Lower leg skin (tissue), 4 donors: ENCODE measurements at regions not wholly inside any gene's neighbourhood (a gene's known extent, or its start where the extent isn't known, plus 50 kb on each side); places are given as distances from the start of the nearest gene placed in this dataset.

Experiments
- DNase-seq, 2 donors: peaks; one replicate each; pipeline ENCODE4 v3.0.0-alpha.2; 2019; ENCODE audit warnings: low spot score in 2 of 2
- H3K4me3 ChIP-seq: fragments of 200-600 bp; sonication (generic); 2 replicates; pipeline ENCODE4 v1.5.1; 2017; ENCODE audit warnings: mild to moderate bottlenecking, low read depth; ENCODE audit not compliant: poor library complexity, severe bottlenecking
- CTCF ChIP-seq, 3 donors: fragments of 450-650 bp; IDR thresholded peaks; one replicate each; pipeline ENCODE4 v1.5.1; 2016; ENCODE audit warnings: antibody characterized with exemption in 3 of 3, mild to moderate bottlenecking in 3 of 3, moderate library complexity in 2 of 3
- POLR2A ChIP-seq, 2 donors: fragments of 450-650 bp; IDR thresholded peaks; one replicate each; pipeline ENCODE4 v1.6.1; 2016 to 2017; ENCODE audit warnings: antibody characterized with exemption in 2 of 2, mild to moderate bottlenecking in 1 of 2, moderate library complexity in 1 of 2
- WGBS, 2 donors: methylation state at CpG; one replicate each; pipeline ENCODE4 v1.1.5; 2018; 5-methylcytosine and 5-hydroxymethylcytosine counted together
- intact Hi-C: fragments of 100-400 bp; cut with DNase I; formaldehyde crosslinking; loops from one replicate; pipeline ENCODE4 v1.15.0; 2023; ENCODE audit warnings: low total_unique reads

DNA sequence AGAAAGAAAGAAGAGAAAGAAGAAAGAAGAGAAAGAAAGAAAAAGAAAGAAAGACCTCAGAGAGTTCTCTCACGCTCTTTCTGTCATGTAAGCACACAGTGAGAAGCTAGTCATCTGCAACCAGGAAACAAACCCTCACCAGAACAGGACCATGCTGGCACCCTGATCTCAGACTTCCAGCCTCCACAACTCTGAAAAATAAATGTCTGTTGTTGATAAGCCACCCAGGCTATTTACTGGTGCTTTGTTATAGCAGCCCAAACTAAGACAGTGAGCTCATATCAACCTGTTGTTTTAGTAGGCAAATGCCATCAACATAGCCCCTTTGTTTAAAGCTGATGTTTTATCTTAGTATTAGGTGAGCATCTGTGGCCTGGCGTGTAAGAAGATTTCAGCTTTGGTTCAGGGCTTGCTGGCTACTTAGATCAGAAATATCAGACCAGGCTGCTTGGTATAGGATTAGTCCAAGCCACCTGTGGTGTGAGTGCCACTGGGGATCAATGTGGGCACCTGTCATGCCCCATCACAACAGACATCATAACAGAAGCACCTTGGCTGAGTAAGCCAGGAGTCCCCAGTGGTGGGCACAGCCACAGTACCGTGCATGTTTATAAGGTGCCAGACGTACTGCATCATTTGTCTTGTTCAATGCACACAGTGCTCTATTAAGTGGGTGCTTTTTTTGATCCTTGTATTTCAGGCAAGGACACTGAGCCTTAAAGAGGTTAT, 94.4 kb downstream of the LBH start:
- H3K4me3 ChIP-seq = no peak overlapping the region
- intact Hi-C loops = no loop called here
- no peak for TF ChIP-seq CTCF (IDR thresholded peaks at IDR 0.05)
- TF ChIP-seq POLR2A (IDR thresholded peaks at IDR 0.05) = no peak
- WGBS, 2 donors = 95 to 97% methylated on average over 4 of the region's 4 CpGs
- no peak for DNase-seq

DNA sequence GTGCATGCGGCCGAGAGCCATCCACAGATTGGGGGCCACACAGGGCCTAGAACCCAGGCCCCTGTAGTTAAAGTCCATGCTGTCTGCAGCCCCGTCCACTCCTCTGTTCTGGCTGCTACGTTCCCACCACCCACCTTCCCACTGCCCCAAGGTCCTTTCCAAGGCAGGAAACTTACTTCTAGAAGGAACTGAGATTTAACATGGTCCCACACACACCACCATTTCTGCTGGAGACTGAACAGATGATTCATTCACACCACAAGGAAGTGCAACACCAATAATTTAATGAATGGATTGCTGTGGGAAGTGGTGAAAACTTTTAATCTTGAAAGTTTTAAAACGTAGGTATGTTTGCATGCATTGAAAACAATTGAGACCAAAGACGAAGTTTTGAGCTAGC, 95.2 kb downstream of the LBH start:
- TF ChIP-seq POLR2A (IDR thresholded peaks at IDR 0.05) = no peak
- no peak for TF ChIP-seq CTCF (IDR thresholded peaks at IDR 0.05)
- no peak overlapping the region for H3K4me3 ChIP-seq
- intact Hi-C loops = no loop called here
- 81 to 91% methylated on average over 6 of the region's 6 CpGs for WGBS, 2 donors
- DNase-seq = no peak

DNA sequence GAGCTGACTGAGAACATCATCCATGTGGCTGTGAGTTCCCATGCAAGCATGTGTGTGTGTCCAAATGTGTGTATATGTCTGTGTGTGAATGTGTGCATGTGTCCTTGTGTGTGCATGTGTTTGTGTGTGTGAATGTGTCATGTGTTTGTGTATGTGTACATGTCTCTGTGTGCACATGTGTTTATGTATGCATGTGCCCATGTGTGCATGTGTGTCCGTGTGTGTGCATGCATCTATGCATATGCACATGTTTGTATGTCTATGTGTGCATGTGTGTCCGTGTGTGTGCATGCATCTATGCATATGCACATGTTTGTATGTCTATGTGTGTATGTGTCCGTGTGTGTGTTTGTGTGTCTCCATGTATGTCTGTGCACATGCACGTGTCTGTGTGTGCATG, 99.7 kb downstream of the LBH start:
- intact Hi-C loops = no loop called here
- TF ChIP-seq POLR2A (IDR thresholded peaks at IDR 0.05) (no peak), CTCF (IDR thresholded peaks at IDR 0.05) (no peak)
- WGBS, 2 donors = 91 to 96% methylated on average over 4 of the region's 4 CpGs

GRCh38 chr2:30331869-30332268, 100.5 kb downstream of the LBH start:
- TF ChIP-seq CTCF (IDR thresholded peaks at IDR 0.05) (no peak), POLR2A (IDR thresholded peaks at IDR 0.05) (no peak)
- DNase-seq = no peak
- 95 to 99% methylated on average over 7 of the region's 7 CpGs for WGBS, 2 donors
- intact Hi-C loops = no loop called here
- no peak overlapping the region for H3K4me3 ChIP-seq

More for the DNA sequence above, 99.7 kb downstream of the LBH start:
- no peak for DNase-seq
- no peak overlapping the region for H3K4me3 ChIP-seq

DNA sequence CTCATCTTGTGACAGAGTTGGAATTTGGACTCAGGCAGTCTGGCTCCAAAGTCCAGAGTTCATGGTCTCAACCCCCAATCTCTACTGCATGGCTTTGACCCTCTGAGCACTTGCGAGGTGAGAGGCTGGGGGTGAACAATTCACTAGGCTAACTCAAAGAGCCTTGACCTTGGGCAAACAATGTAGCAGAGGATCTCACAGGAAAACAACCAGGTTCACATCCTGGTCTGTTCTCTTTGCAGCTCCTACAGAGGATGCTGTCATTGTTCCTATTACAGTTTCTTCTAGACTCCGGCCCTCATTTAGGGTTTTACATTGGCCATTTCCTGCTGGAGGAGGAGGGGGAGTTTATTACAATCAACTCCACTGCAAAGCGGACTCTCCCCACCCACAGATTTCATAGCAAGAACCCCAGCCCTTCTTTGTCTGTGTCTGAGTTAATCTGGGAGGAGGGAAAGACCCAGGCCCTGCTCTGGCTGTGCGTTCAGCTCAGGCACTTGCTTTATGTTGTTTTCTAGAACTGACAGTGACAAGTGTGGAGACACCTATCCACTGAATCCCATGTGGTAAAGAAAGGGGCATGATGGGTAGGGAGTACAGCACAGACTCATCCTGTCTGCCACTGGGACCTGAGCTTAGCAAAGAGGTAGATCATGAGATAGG, 101.6 kb downstream of the LBH start:
- intact Hi-C loops = no loop called here
- WGBS, 2 donors = 87 to 93% methylated on average over 4 of the region's 4 CpGs
- TF ChIP-seq CTCF (IDR thresholded peaks at IDR 0.05) (no peak), POLR2A (IDR thresholded peaks at IDR 0.05) (no peak)
- no peak overlapping the region for H3K4me3 ChIP-seq
- no peak for DNase-seq
